Calu3 (cell line): ENCODE measurements at regions not wholly inside any gene's neighbourhood (a gene's known extent, or its start where the extent isn't known, plus 50 kb on each side); places are given as distances from the start of the nearest gene placed in this dataset.

Source experiments
- BruUV-seq: library from RNA; stranded (reverse); fragments of 400-500 nt; replicated peaks from 2 replicates; lab custom pipeline; 2021; lab: Mats Ljungman, UMichigan
- CTCF ChIA-PET: fragments of 300-600 bp; sonication (Branson Sonifier 250); formaldehyde crosslinking; loops from one replicate; lab custom pipeline; 2022; ENCODE audit warnings: antibody characterized with exemption; lab: Charles Lee
- DNase-seq: peaks from one replicate; pipeline ENCODE4 v3.0.0; 2022
- H3K27ac Mint-ChIP-seq: one replicate; pipeline ENCODE4 v1.8.0; 2022; ENCODE audit warnings: mixed read lengths; ENCODE audit not compliant: unreplicated experiment
- H3K27me3 Mint-ChIP-seq: one replicate; pipeline ENCODE4 v1.8.0; 2022; ENCODE audit warnings: mixed read lengths; ENCODE audit not compliant: unreplicated experiment
- H3K36me3 Mint-ChIP-seq: one replicate; pipeline ENCODE4 v1.8.0; 2022; ENCODE audit warnings: mild to moderate bottlenecking, moderate library complexity, mixed read lengths; ENCODE audit not compliant: insufficient read depth, unreplicated experiment
- H3K4me1 Mint-ChIP-seq: one replicate; pipeline ENCODE4 v1.8.0; 2022; ENCODE audit warnings: mild to moderate bottlenecking, low read depth, mixed read lengths; ENCODE audit not compliant: unreplicated experiment
- H3K4me3 Mint-ChIP-seq: one replicate; pipeline ENCODE4 v1.8.0; 2022; ENCODE audit warnings: mild to moderate bottlenecking, low read depth, moderate library complexity, mixed read lengths; ENCODE audit not compliant: unreplicated experiment
- H3K9me3 Mint-ChIP-seq: one replicate; pipeline ENCODE4 v1.8.0; 2022; ENCODE audit warnings: low read depth, mixed read lengths; ENCODE audit not compliant: unreplicated experiment
- CTCF ChIP-seq: fragments of 200-600 bp; IDR thresholded peaks from one replicate; pipeline ENCODE4 v1.8.0; 2022; ENCODE audit warnings: antibody characterized with exemption; ENCODE audit not compliant: unreplicated experiment
- intact Hi-C: fragments of 100-400 bp; cut with micrococcal nuclease; formaldehyde crosslinking; loops from one replicate; pipeline ENCODE4 v1.10.0; 2022; ENCODE audit not compliant: unreplicated experiment

- no peaks in the 10 kb centered on the region for H3K36me3 Mint-ChIP-seq
- no peaks in the 10 kb centered on the region for H3K4me1 Mint-ChIP-seq
- TF ChIP-seq CTCF: no peak
- no peaks in the 10 kb centered on the region for H3K9me3 Mint-ChIP-seq
- no peak overlapping the region for H3K4me3 Mint-ChIP-seq
- no peak overlapping the region for H3K27ac Mint-ChIP-seq
- BruUV-seq: no TSS peak
- no peak for DNase-seq
- CTCF ChIA-PET: interaction anchor here (0.6 kb wide), 2 partner anchors 10 to 1472 kb away, joined by 3 to 5 read pairs; no protein-coding TSS in a partner anchor
- intact Hi-C loops: no loop called here
- peaks cover 10% of the 10 kb centered on the region for H3K27me3 Mint-ChIP-seq
Measured at GRCh38 chr16:17691106-17691898, 220.5 kb upstream of the XYLT1 start.

- intact Hi-C loops: no loop called here
- CTCF ChIA-PET: no interaction called here
- Mint-ChIP-seq H3K4me3 (no peak overlapping the region), H3K4me1 (no peaks in the 10 kb centered on the region), H3K9me3 (peaks cover 13% of the 10 kb centered on the region), H3K27me3 (peaks cover 10% of the 10 kb centered on the region), H3K36me3 (no peaks in the 10 kb centered on the region), H3K27ac (no peak overlapping the region)
- DNase-seq: no peak
- BruUV-seq: no TSS peak
- TF ChIP-seq CTCF: no peak
Measured at GRCh38 chr16:17685447-17685846, 214.7 kb upstream of the XYLT1 start.

- peaks cover 1% of the 10 kb centered on the region for H3K27me3 Mint-ChIP-seq
- no peaks in the 10 kb centered on the region for H3K36me3 Mint-ChIP-seq
- intact Hi-C loops: no loop called here
- CTCF ChIA-PET: no interaction called here
- H3K27ac Mint-ChIP-seq: no peak overlapping the region
- DNase-seq: no peak
- peaks cover 17% of the 10 kb centered on the region for H3K9me3 Mint-ChIP-seq
- H3K4me3 Mint-ChIP-seq: no peak overlapping the region
- no peak for TF ChIP-seq CTCF
- BruUV-seq: no TSS peak
- no peaks in the 10 kb centered on the region for H3K4me1 Mint-ChIP-seq
Measured at GRCh38 chr16:17683281-17683680, 212.5 kb upstream of the XYLT1 start.

- TF ChIP-seq CTCF: no peak
- no peak for DNase-seq
- H3K4me3 Mint-ChIP-seq: no peak overlapping the region
- no peaks in the 10 kb centered on the region for H3K36me3 Mint-ChIP-seq
- intact Hi-C loops: no loop called here
- no TSS peak for BruUV-seq
- peaks cover 11% of the 10 kb centered on the region for H3K9me3 Mint-ChIP-seq
- H3K27me3 Mint-ChIP-seq: no peaks in the 10 kb centered on the region
- no peak overlapping the region for H3K27ac Mint-ChIP-seq
- H3K4me1 Mint-ChIP-seq: no peaks in the 10 kb centered on the region
- CTCF ChIA-PET: no interaction called here
Measured at GRCh38 chr16:17676171-17676570, 205.4 kb upstream of the XYLT1 start.
